ENCODE measurements at regions not wholly inside any gene's neighbourhood (a gene's known extent, or its start where the extent isn't known, plus 50 kb on each side); places are given as distances from the start of the nearest gene placed in this dataset.

DNA sequence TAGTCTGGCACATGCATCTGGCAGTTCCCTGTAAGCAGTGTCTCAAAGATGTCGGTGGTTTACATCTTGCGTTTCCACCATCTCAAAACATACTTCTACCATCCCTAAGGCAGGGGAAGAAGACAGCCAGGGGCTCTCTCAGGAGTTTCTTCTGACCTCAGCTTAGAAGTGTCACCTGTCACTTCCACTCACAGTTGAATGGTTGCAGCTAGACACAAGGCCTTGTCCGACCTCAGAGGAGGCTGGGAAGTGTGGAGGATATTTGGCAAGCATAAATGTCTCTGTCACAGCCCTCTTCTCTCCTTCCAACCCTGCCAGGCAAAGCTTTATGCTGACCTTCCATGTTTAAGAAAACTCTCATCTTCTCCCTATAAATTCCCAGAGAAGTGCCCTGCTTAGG lies 193.3 kb downstream of the HERPUD2 start:
- H3K4me1 ChIP-seq (ENCODE audit: control insufficient read depth, insufficient read depth, low read length) = 0 out of 2 replicates have a peak, but pooled peaks cover 3% of the 10 kb centered on the region
- DNase-seq (ENCODE audit: low read depth, low spot score) = no peak
- no peaks in the 10 kb centered on the region for H3K9me3 ChIP-seq (ENCODE audit: control insufficient read depth, insufficient read depth, low read length)
- no peaks in the 10 kb centered on the region for H3K36me3 ChIP-seq (ENCODE audit: control insufficient read depth, insufficient read depth, low read length)
- WGBS (ENCODE audit: insufficient coverage, insufficient read length) = no CpG with 5 or more reads among the region's 3 CpGs
- no peak overlapping the region for H3K4me3 ChIP-seq (ENCODE audit: low read length)
- no peak overlapping the region for H3K27ac ChIP-seq (ENCODE audit: low read length)
- H3K27me3 ChIP-seq (ENCODE audit: control insufficient read depth, insufficient read depth, low read length) = no peaks in the 10 kb centered on the region

DNA sequence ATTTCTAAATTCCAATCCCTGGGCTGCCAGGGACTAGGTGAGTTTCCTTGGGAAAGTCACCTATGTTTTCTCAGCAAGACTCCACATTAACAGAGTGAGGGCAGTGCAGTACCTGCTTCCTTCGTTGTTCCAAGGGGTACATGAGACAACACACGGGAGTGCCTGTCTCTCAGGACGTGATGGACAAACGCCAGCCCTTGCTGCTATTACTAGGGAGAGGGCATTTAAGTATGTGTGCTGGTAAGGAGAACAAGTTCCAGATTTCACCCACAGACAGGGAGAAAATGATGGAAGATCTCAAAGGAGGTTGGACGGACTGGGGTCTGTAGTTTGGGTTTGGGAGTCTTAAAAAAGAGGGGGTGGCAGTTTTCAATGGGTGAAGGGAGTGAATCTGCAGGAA lies 195.7 kb downstream of the HERPUD2 start:
- no peaks in the 10 kb centered on the region for H3K27me3 ChIP-seq (ENCODE audit: control insufficient read depth, insufficient read depth, low read length)
- H3K27ac ChIP-seq (ENCODE audit: low read length) = no peak overlapping the region
- H3K4me1 ChIP-seq (ENCODE audit: control insufficient read depth, insufficient read depth, low read length) = no peaks in the 10 kb centered on the region
- WGBS (ENCODE audit: insufficient coverage, insufficient read length) = no CpG with 5 or more reads among the region's 5 CpGs
- no peaks in the 10 kb centered on the region for H3K9me3 ChIP-seq (ENCODE audit: control insufficient read depth, insufficient read depth, low read length)
- no peak for DNase-seq (ENCODE audit: low read depth, low spot score)
- no peak overlapping the region for H3K4me3 ChIP-seq (ENCODE audit: low read length)
- no peaks in the 10 kb centered on the region for H3K36me3 ChIP-seq (ENCODE audit: control insufficient read depth, insufficient read depth, low read length)

DNA sequence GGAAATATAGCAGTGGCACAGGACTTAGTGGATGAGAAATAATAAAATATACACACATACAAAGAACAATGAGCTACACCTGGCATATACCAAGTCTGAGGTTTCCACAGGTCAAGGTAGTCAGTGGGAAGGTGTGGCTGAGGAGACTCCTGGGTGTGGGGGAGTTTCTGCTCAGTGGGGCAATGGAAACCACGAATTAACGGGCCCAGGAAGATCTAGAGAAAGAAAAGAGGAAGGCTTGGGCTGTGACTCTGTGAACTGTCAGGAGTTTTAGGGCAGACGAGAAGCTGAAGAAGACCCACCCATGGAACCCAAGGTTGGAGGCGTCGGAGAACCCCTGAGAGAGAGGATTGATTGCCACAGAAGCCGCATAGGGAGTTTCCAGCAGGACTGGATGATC lies 196.5 kb downstream of the HERPUD2 start:
- Histone ChIP-seq H3K27me3 (ENCODE audit: control insufficient read depth, insufficient read depth, low read length) (no peaks in the 10 kb centered on the region), H3K9me3 (ENCODE audit: control insufficient read depth, insufficient read depth, low read length) (no peaks in the 10 kb centered on the region), H3K36me3 (ENCODE audit: control insufficient read depth, insufficient read depth, low read length) (no peaks in the 10 kb centered on the region), H3K27ac (ENCODE audit: low read length) (no peak overlapping the region), H3K4me3 (ENCODE audit: low read length) (no peak overlapping the region), H3K4me1 (ENCODE audit: control insufficient read depth, insufficient read depth, low read length) (no peaks in the 10 kb centered on the region)
- no CpG with 5 or more reads among the region's 6 CpGs for WGBS (ENCODE audit: insufficient coverage, insufficient read length)
- no peak for DNase-seq (ENCODE audit: low read depth, low spot score)

DNA sequence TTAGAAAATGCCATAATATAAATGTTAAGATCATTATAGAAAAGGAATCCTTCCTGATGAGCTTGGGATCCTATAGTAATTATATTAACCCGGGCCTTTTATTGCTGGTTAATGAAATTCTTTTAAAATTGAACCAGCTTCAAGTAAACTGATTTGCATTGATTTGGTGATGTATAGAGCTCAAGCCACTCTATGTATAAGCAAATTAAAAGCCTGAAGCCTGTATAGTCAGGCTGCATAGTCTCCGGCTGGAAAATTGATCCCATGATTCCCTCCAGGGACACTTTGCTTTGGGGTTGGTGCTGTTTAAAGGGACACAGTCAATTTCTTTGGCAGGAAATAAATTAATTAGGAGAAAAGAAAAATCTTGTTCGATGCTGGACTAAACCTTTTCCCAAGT lies 199.1 kb downstream of the HERPUD2 start:
- H3K4me3 ChIP-seq (ENCODE audit: low read length) = no peak overlapping the region
- no peaks in the 10 kb centered on the region for H3K27me3 ChIP-seq (ENCODE audit: control insufficient read depth, insufficient read depth, low read length)
- H3K27ac ChIP-seq (ENCODE audit: low read length) = no peak overlapping the region
- H3K4me1 ChIP-seq (ENCODE audit: control insufficient read depth, insufficient read depth, low read length) = no peaks in the 10 kb centered on the region
- no peaks in the 10 kb centered on the region for H3K9me3 ChIP-seq (ENCODE audit: control insufficient read depth, insufficient read depth, low read length)
- WGBS (ENCODE audit: insufficient coverage, insufficient read length) = no CpG with 5 or more reads among the region's 3 CpGs
- DNase-seq (ENCODE audit: low read depth, low spot score) = no peak
- no peaks in the 10 kb centered on the region for H3K36me3 ChIP-seq (ENCODE audit: control insufficient read depth, insufficient read depth, low read length)

DNA sequence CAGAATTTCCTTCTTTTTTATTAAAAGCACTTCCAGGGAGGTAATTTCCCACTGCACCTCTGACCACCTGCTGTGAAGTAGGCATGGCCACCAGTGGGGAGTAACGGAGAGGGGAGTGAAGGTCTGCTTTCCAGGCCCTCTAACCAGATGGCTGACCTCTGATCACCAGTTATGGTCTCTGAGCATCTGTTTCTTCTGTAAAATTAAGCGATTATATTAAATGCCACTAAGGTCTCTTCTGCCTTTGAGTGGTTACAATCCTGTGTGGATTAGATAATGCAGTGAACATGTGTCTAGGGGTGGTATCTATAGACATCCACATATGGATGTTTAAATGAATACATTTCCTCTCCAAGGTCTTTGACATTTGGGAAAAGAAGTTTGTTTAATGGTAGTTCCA lies 199.6 kb downstream of the HERPUD2 start:
- H3K9me3 ChIP-seq (ENCODE audit: control insufficient read depth, insufficient read depth, low read length) = no peaks in the 10 kb centered on the region
- no peaks in the 10 kb centered on the region for H3K4me1 ChIP-seq (ENCODE audit: control insufficient read depth, insufficient read depth, low read length)
- H3K4me3 ChIP-seq (ENCODE audit: low read length) = no peak overlapping the region
- H3K36me3 ChIP-seq (ENCODE audit: control insufficient read depth, insufficient read depth, low read length) = no peaks in the 10 kb centered on the region
- no CpG with 5 or more reads among the region's 2 CpGs for WGBS (ENCODE audit: insufficient coverage, insufficient read length)
- H3K27ac ChIP-seq (ENCODE audit: low read length) = no peak overlapping the region
- no peak for DNase-seq (ENCODE audit: low read depth, low spot score)
- no peaks in the 10 kb centered on the region for H3K27me3 ChIP-seq (ENCODE audit: control insufficient read depth, insufficient read depth, low read length)

DNA sequence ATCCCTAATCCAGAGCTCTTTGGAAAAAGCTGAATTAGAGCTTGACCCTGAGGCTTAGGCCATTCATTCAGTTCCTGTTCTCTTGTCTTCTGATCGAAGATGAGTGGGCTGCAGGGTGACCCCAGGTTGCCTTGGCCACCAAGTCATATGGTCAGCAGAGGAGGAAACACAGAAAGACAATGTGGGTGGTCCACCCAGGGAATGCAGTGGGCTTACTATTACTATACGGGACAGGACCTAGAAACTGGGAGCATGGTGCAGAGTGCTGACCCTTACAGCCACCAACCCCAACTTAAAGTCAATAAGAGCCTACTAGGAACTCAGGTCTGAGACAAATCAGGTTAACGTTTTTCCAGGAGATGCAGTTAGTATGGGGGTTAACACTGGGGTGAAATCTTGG lies 200.5 kb downstream of the HERPUD2 start:
- no peaks in the 10 kb centered on the region for H3K9me3 ChIP-seq (ENCODE audit: control insufficient read depth, insufficient read depth, low read length)
- no peaks in the 10 kb centered on the region for H3K27me3 ChIP-seq (ENCODE audit: control insufficient read depth, insufficient read depth, low read length)
- no peak overlapping the region for H3K4me3 ChIP-seq (ENCODE audit: low read length)
- no peak for DNase-seq (ENCODE audit: low read depth, low spot score)
- no peaks in the 10 kb centered on the region for H3K4me1 ChIP-seq (ENCODE audit: control insufficient read depth, insufficient read depth, low read length)
- H3K36me3 ChIP-seq (ENCODE audit: control insufficient read depth, insufficient read depth, low read length) = no peaks in the 10 kb centered on the region
- WGBS (ENCODE audit: insufficient coverage, insufficient read length) = no CpG with 5 or more reads among the region's 3 CpGs
- no peak overlapping the region for H3K27ac ChIP-seq (ENCODE audit: low read length)

DNA sequence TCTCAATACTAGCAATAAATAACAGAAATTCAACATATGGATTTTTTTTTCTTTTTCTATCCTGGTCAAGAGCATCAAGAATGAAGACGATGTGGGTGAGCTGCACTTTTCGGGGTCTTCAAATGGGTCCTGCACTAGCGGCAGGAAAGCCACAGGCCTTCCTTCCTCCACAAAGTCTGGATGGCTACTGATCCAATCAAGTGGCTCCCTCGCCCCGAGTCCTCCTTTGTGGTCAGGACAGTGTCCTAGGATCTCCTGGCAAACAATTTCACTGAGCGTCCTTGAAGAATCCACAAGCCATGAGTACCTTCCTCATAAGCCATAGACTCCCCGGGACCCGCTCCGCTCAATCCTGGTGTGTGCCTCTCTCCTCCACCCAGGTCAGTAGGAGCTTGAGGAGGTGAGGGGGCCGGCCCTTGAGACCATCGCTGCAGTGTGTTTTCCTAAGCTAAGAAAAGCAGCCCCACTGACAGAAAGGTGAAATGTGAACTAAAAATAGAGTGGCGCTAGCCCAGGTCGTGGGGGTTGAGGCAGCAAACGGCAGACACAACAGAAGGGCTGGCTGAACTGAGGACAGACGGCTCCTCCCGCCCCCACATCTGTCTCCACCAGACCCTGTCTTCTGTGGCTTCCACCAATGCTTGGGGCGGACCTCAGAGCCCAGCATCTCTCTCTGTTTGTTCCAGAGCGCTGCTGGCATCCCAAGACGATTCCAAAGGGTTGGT lies 202.3 kb downstream of the HERPUD2 start:
- H3K4me3 ChIP-seq (ENCODE audit: low read length) = no peak overlapping the region
- H3K9me3 ChIP-seq (ENCODE audit: control insufficient read depth, insufficient read depth, low read length) = no peaks in the 10 kb centered on the region
- no peak overlapping the region for H3K27ac ChIP-seq (ENCODE audit: low read length)
- WGBS (ENCODE audit: insufficient coverage, insufficient read length) = no CpG with 5 or more reads among the region's 19 CpGs
- H3K27me3 ChIP-seq (ENCODE audit: control insufficient read depth, insufficient read depth, low read length) = no peaks in the 10 kb centered on the region
- H3K36me3 ChIP-seq (ENCODE audit: control insufficient read depth, insufficient read depth, low read length) = no peaks in the 10 kb centered on the region
- DNase-seq (ENCODE audit: low read depth, low spot score) = no peak
- no peaks in the 10 kb centered on the region for H3K4me1 ChIP-seq (ENCODE audit: control insufficient read depth, insufficient read depth, low read length)

DNA sequence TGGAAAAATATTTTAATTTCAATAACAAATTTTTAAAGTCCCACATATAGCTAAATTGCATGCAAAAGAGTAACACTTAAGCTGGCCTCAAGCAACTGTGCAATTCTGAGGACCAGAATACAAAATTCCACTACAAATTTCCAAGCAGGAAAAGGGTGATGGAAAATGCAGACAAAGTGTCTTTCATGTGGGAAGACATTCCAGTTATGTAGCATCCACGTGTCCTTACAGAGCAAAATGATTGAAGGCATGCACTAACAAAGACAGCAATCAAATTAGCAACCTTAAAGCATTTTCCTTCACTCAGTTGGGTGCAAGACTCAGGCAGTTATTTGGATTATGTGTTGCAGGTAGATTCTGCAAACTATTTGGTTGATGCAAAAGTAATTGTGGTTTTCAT lies 203.7 kb downstream of the HERPUD2 start:
- Histone ChIP-seq H3K4me3 (ENCODE audit: low read length) (no peak overlapping the region), H3K9me3 (ENCODE audit: control insufficient read depth, insufficient read depth, low read length) (no peaks in the 10 kb centered on the region), H3K4me1 (ENCODE audit: control insufficient read depth, insufficient read depth, low read length) (no peaks in the 10 kb centered on the region), H3K36me3 (ENCODE audit: control insufficient read depth, insufficient read depth, low read length) (no peaks in the 10 kb centered on the region), H3K27ac (ENCODE audit: low read length) (no peak overlapping the region), H3K27me3 (ENCODE audit: control insufficient read depth, insufficient read depth, low read length) (no peaks in the 10 kb centered on the region)
- no CpG with 5 or more reads among the region's 1 CpG for WGBS (ENCODE audit: insufficient coverage, insufficient read length)
- no peak for DNase-seq (ENCODE audit: low read depth, low spot score)

DNA sequence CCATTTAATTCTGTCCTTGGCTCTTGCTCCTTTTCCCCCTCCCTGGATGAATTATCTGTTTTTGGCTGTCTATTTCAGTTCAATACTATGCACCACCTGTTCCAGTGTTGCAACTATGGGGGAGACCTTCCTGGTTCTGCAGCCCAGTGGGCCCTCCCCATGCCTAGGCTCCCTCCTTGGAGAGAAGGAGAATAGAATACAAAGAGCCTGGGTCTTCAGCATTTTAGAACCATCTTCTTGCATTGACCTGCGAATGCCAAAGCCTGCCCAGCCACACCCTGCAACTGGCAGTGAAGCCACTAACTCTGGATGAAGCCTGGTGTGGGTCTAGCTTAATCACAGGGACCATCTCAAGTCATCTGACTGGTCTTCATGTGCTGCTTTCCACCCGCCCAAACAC lies 207.1 kb downstream of the HERPUD2 start:
- no peak overlapping the region for H3K27ac ChIP-seq (ENCODE audit: low read length)
- H3K4me1 ChIP-seq (ENCODE audit: control insufficient read depth, insufficient read depth, low read length) = no peaks in the 10 kb centered on the region
- no peaks in the 10 kb centered on the region for H3K9me3 ChIP-seq (ENCODE audit: control insufficient read depth, insufficient read depth, low read length)
- H3K4me3 ChIP-seq (ENCODE audit: low read length) = no peak overlapping the region
- WGBS (ENCODE audit: insufficient coverage, insufficient read length) = no CpG with 5 or more reads among the region's 2 CpGs
- no peak for DNase-seq (ENCODE audit: low read depth, low spot score)
- H3K36me3 ChIP-seq (ENCODE audit: control insufficient read depth, insufficient read depth, low read length) = no peaks in the 10 kb centered on the region
- H3K27me3 ChIP-seq (ENCODE audit: control insufficient read depth, insufficient read depth, low read length) = no peaks in the 10 kb centered on the region

DNA sequence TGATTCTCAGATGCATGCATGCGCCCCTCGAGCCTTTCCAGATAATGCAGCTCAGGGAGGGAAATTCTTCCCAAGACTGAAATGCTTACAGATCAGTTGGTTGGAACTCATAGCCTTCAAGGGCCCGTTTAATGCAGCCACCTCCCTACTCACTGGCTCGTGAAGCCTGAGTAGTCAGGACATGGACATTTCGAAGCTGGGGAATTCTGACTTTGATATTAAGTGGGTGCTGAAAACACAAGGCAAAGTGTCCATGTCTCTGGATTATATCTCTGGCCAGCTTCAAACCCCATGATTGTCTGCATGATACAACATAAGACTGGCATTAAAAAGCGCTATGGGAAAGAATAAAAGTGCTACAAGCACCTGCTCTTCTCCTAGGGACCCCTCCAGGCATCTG lies 207.5 kb downstream of the HERPUD2 start:
- Histone ChIP-seq H3K9me3 (ENCODE audit: control insufficient read depth, insufficient read depth, low read length) (no peaks in the 10 kb centered on the region), H3K27ac (ENCODE audit: low read length) (no peak overlapping the region), H3K36me3 (ENCODE audit: control insufficient read depth, insufficient read depth, low read length) (no peaks in the 10 kb centered on the region), H3K4me1 (ENCODE audit: control insufficient read depth, insufficient read depth, low read length) (no peaks in the 10 kb centered on the region), H3K4me3 (ENCODE audit: low read length) (no peak overlapping the region), H3K27me3 (ENCODE audit: control insufficient read depth, insufficient read depth, low read length) (no peaks in the 10 kb centered on the region)
- no CpG with 5 or more reads among the region's 6 CpGs for WGBS (ENCODE audit: insufficient coverage, insufficient read length)
- DNase-seq (ENCODE audit: low read depth, low spot score) = no peak

DNA sequence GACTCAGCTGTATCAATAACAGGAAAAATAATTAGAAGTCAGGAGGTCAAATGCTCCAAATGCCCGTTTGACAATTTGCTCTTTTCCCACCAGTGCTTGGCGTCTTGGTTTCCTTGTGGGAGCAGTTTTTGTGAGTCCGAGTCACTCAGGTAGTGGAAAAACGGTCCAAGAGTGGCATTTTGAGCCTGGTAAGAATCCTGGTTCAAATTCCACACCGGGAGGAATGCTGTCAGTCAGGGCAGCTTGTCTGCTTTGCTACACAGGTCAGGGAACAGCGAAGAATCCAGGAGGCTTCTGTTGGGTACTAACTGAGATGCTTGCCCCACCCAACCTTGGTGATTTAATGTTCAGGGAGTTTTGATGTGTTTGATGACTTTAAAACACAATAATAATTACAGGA lies 209.5 kb downstream of the HERPUD2 start:
- no peak overlapping the region for H3K4me3 ChIP-seq (ENCODE audit: low read length)
- no CpG with 5 or more reads among the region's 6 CpGs for WGBS (ENCODE audit: insufficient coverage, insufficient read length)
- H3K27me3 ChIP-seq (ENCODE audit: control insufficient read depth, insufficient read depth, low read length) = no peaks in the 10 kb centered on the region
- no peak for DNase-seq (ENCODE audit: low read depth, low spot score)
- H3K9me3 ChIP-seq (ENCODE audit: control insufficient read depth, insufficient read depth, low read length) = no peaks in the 10 kb centered on the region
- H3K36me3 ChIP-seq (ENCODE audit: control insufficient read depth, insufficient read depth, low read length) = no peaks in the 10 kb centered on the region
- no peak overlapping the region for H3K27ac ChIP-seq (ENCODE audit: low read length)
- no peaks in the 10 kb centered on the region for H3K4me1 ChIP-seq (ENCODE audit: control insufficient read depth, insufficient read depth, low read length)

All from iPS DF 6.9 (cell line).